ENCODE measurements at regions not wholly inside any gene's neighbourhood (a gene's known extent, or its start where the extent isn't known, plus 50 kb on each side); places are given as distances from the start of the nearest gene placed in this dataset.

- no peak overlapping the region for H3K4me3 ChIP-seq (ENCODE audit: low read depth, low read length)
- H3K27ac ChIP-seq (ENCODE audit: low read depth, low read length), result no peak overlapping the region
- H3K27me3 ChIP-seq (ENCODE audit: control insufficient read depth, insufficient read depth, low read length), result no peaks in the 10 kb centered on the region
These were observed 90.0 kb upstream of the POU5F2 start for GRCh38 chr5:93831449-93831848.

GRCh38 chr5:93830893-93831292, 89.5 kb upstream of the POU5F2 start:
- no peak overlapping the region for H3K4me3 ChIP-seq (ENCODE audit: low read depth, low read length)
- no peak overlapping the region for H3K27ac ChIP-seq (ENCODE audit: low read depth, low read length)
- no peak overlapping the region for H3K9ac ChIP-seq (ENCODE audit: low read depth, low read length)
- H3K9me3 ChIP-seq (ENCODE audit: control insufficient read depth, insufficient read depth, low read length), result no peaks in the 10 kb centered on the region
- no peaks in the 10 kb centered on the region for H3K36me3 ChIP-seq (ENCODE audit: control insufficient read depth, insufficient read depth, low read length)
- no peaks in the 10 kb centered on the region for H3K27me3 ChIP-seq (ENCODE audit: control insufficient read depth, insufficient read depth, low read length)
- no peaks in the 10 kb centered on the region for H3K4me1 ChIP-seq (ENCODE audit: control insufficient read depth, insufficient read depth, low read length)

More at GRCh38 chr5:93831449-93831848, 90.0 kb upstream of the POU5F2 start:
- Histone ChIP-seq H3K9ac (ENCODE audit: low read depth, low read length) (no peak overlapping the region), H3K36me3 (ENCODE audit: control insufficient read depth, insufficient read depth, low read length) (no peaks in the 10 kb centered on the region), H3K4me1 (ENCODE audit: control insufficient read depth, insufficient read depth, low read length) (no peaks in the 10 kb centered on the region), H3K9me3 (ENCODE audit: control insufficient read depth, insufficient read depth, low read length) (no peaks in the 10 kb centered on the region)

- Histone ChIP-seq H3K4me3 (ENCODE audit: low read depth, low read length) (no peak overlapping the region), H3K9ac (ENCODE audit: low read depth, low read length) (no peak overlapping the region), H3K4me1 (ENCODE audit: control insufficient read depth, insufficient read depth, low read length) (no peaks in the 10 kb centered on the region), H3K27ac (ENCODE audit: low read depth, low read length) (no peak overlapping the region), H3K36me3 (ENCODE audit: control insufficient read depth, insufficient read depth, low read length) (no peaks in the 10 kb centered on the region), H3K27me3 (ENCODE audit: control insufficient read depth, insufficient read depth, low read length) (no peaks in the 10 kb centered on the region), H3K9me3 (ENCODE audit: control insufficient read depth, insufficient read depth, low read length) (no peaks in the 10 kb centered on the region)
These were observed 87.9 kb upstream of the POU5F2 start for GRCh38 chr5:93829346-93829745.

- Histone ChIP-seq H3K27ac (ENCODE audit: low read depth, low read length) (no peak overlapping the region), H3K4me3 (ENCODE audit: low read depth, low read length) (no peak overlapping the region), H3K4me1 (ENCODE audit: control insufficient read depth, insufficient read depth, low read length) (peaks cover 6% of the 10 kb centered on the region), H3K9ac (ENCODE audit: low read depth, low read length) (no peak overlapping the region), H3K36me3 (ENCODE audit: control insufficient read depth, insufficient read depth, low read length) (no peaks in the 10 kb centered on the region), H3K27me3 (ENCODE audit: control insufficient read depth, insufficient read depth, low read length) (no peaks in the 10 kb centered on the region), H3K9me3 (ENCODE audit: control insufficient read depth, insufficient read depth, low read length) (no peaks in the 10 kb centered on the region)
These were observed 80.6 kb upstream of the POU5F2 start for GRCh38 chr5:93821891-93822415.

- Histone ChIP-seq H3K36me3 (ENCODE audit: control insufficient read depth, insufficient read depth, low read length) (no peaks in the 10 kb centered on the region), H3K9ac (ENCODE audit: low read depth, low read length) (no peak overlapping the region), H3K9me3 (ENCODE audit: control insufficient read depth, insufficient read depth, low read length) (no peaks in the 10 kb centered on the region), H3K4me1 (ENCODE audit: control insufficient read depth, insufficient read depth, low read length) (peaks cover 6% of the 10 kb centered on the region), H3K4me3 (ENCODE audit: low read depth, low read length) (no peak overlapping the region), H3K27me3 (ENCODE audit: control insufficient read depth, insufficient read depth, low read length) (no peaks in the 10 kb centered on the region), H3K27ac (ENCODE audit: low read depth, low read length) (no peak overlapping the region)
These were observed 78.3 kb upstream of the POU5F2 start for GRCh38 chr5:93819668-93820067.

- no peaks in the 10 kb centered on the region for H3K36me3 ChIP-seq (ENCODE audit: control insufficient read depth, insufficient read depth, low read length)
- no peaks in the 10 kb centered on the region for H3K4me1 ChIP-seq (ENCODE audit: control insufficient read depth, insufficient read depth, low read length)
- H3K9me3 ChIP-seq (ENCODE audit: control insufficient read depth, insufficient read depth, low read length), result no peaks in the 10 kb centered on the region
- H3K4me3 ChIP-seq (ENCODE audit: low read depth, low read length), result no peak overlapping the region
- H3K27me3 ChIP-seq (ENCODE audit: control insufficient read depth, insufficient read depth, low read length), result no peaks in the 10 kb centered on the region
- H3K9ac ChIP-seq (ENCODE audit: low read depth, low read length), result no peak overlapping the region
- H3K27ac ChIP-seq (ENCODE audit: low read depth, low read length), result no peak overlapping the region
These were observed 69.4 kb upstream of the POU5F2 start for GRCh38 chr5:93810780-93811179.

- Histone ChIP-seq H3K4me1 (ENCODE audit: control insufficient read depth, insufficient read depth, low read length) (no peaks in the 10 kb centered on the region), H3K27me3 (ENCODE audit: control insufficient read depth, insufficient read depth, low read length) (no peaks in the 10 kb centered on the region), H3K4me3 (ENCODE audit: low read depth, low read length) (no peak overlapping the region), H3K27ac (ENCODE audit: low read depth, low read length) (no peak overlapping the region), H3K9me3 (ENCODE audit: control insufficient read depth, insufficient read depth, low read length) (no peaks in the 10 kb centered on the region), H3K36me3 (ENCODE audit: control insufficient read depth, insufficient read depth, low read length) (no peaks in the 10 kb centered on the region), H3K9ac (ENCODE audit: low read depth, low read length) (no peak overlapping the region)
These were observed 68.0 kb upstream of the POU5F2 start for GRCh38 chr5:93809430-93809829.

GRCh38 chr5:93807846-93808245, 66.4 kb upstream of the POU5F2 start:
- H3K4me1 ChIP-seq (ENCODE audit: control insufficient read depth, insufficient read depth, low read length), result no peaks in the 10 kb centered on the region
- H3K9me3 ChIP-seq (ENCODE audit: control insufficient read depth, insufficient read depth, low read length), result no peaks in the 10 kb centered on the region
- no peak overlapping the region for H3K9ac ChIP-seq (ENCODE audit: low read depth, low read length)
- no peak overlapping the region for H3K4me3 ChIP-seq (ENCODE audit: low read depth, low read length)
- no peak overlapping the region for H3K27ac ChIP-seq (ENCODE audit: low read depth, low read length)
- no peaks in the 10 kb centered on the region for H3K27me3 ChIP-seq (ENCODE audit: control insufficient read depth, insufficient read depth, low read length)
- no peaks in the 10 kb centered on the region for H3K36me3 ChIP-seq (ENCODE audit: control insufficient read depth, insufficient read depth, low read length)

- H3K9me3 ChIP-seq (ENCODE audit: control insufficient read depth, insufficient read depth, low read length), result no peaks in the 10 kb centered on the region
- H3K27me3 ChIP-seq (ENCODE audit: control insufficient read depth, insufficient read depth, low read length), result no peaks in the 10 kb centered on the region
- peaks cover 4% of the 10 kb centered on the region for H3K4me1 ChIP-seq (ENCODE audit: control insufficient read depth, insufficient read depth, low read length)
- no peak overlapping the region for H3K4me3 ChIP-seq (ENCODE audit: low read depth, low read length)
- H3K9ac ChIP-seq (ENCODE audit: low read depth, low read length), result no peak overlapping the region
- no peak overlapping the region for H3K27ac ChIP-seq (ENCODE audit: low read depth, low read length)
- no peaks in the 10 kb centered on the region for H3K36me3 ChIP-seq (ENCODE audit: control insufficient read depth, insufficient read depth, low read length)
These were observed 64.4 kb upstream of the POU5F2 start for GRCh38 chr5:93805616-93806379.

GRCh38 chr5:93800988-93801811, 59.8 kb upstream of the POU5F2 start:
- H3K36me3 ChIP-seq (ENCODE audit: control insufficient read depth, insufficient read depth, low read length), result no peaks in the 10 kb centered on the region
- no peak overlapping the region for H3K9ac ChIP-seq (ENCODE audit: low read depth, low read length)
- no peak overlapping the region for H3K27ac ChIP-seq (ENCODE audit: low read depth, low read length)
- H3K4me1 ChIP-seq (ENCODE audit: control insufficient read depth, insufficient read depth, low read length), result peaks cover 8% of the 10 kb centered on the region
- no peaks in the 10 kb centered on the region for H3K9me3 ChIP-seq (ENCODE audit: control insufficient read depth, insufficient read depth, low read length)
- H3K4me3 ChIP-seq (ENCODE audit: low read depth, low read length), result no peak overlapping the region
- H3K27me3 ChIP-seq (ENCODE audit: control insufficient read depth, insufficient read depth, low read length), result no peaks in the 10 kb centered on the region

GRCh38 chr5:93794954-93795353, 53.6 kb upstream of the POU5F2 start:
- Histone ChIP-seq H3K9me3 (ENCODE audit: control insufficient read depth, insufficient read depth, low read length) (no peaks in the 10 kb centered on the region), H3K27ac (ENCODE audit: low read depth, low read length) (no peak overlapping the region), H3K4me3 (ENCODE audit: low read depth, low read length) (no peak overlapping the region), H3K27me3 (ENCODE audit: control insufficient read depth, insufficient read depth, low read length) (no peaks in the 10 kb centered on the region), H3K9ac (ENCODE audit: low read depth, low read length) (no peak overlapping the region), H3K36me3 (ENCODE audit: control insufficient read depth, insufficient read depth, low read length) (no peaks in the 10 kb centered on the region), H3K4me1 (ENCODE audit: control insufficient read depth, insufficient read depth, low read length) (0 out of 2 replicates have a peak, but pooled peaks cover 5% of the 10 kb centered on the region)

All from HUES48 (cell line).